NCI-H460 (cell line): ENCODE measurements at regions not wholly inside any gene's neighbourhood (a gene's known extent, or its start where the extent isn't known, plus 50 kb on each side); places are given as distances from the start of the nearest gene placed in this dataset.

Source experiments
- DNase-seq: peaks from one replicate; pipeline ENCODE4 v3.0.0-alpha.2; 2016; ENCODE audit warnings: low read depth; ENCODE audit errors: extremely low read depth

GRCh38 chr10:92789786-92790185 lies 58.5 kb upstream of the EXOC6 start:
- DNase-seq: no peak

- DNase-seq: no peak
Measured at GRCh38 chr10:92790440-92790839, 57.9 kb upstream of the EXOC6 start.

- DNase-seq: no peak
Measured at GRCh38 chr10:92792661-92793060, 55.7 kb upstream of the EXOC6 start.
